PC-3 (cell line): ENCODE measurements at regions not wholly inside any gene's neighbourhood (a gene's known extent, or its start where the extent isn't known, plus 50 kb on each side); places are given as distances from the start of the nearest gene placed in this dataset.
"Not testable (repeated sequence)": the region's sequence is repeated elsewhere in the genome, so short reads cannot be mapped to it uniquely, and the experiment has no call there.

ENCODE experiments used
- ATAC-seq: fragments of 200-7000 bp; cut with Tn5 transposase; 2 replicates; pipeline ENCODE4 v1.9.1; 2020; ENCODE audit warnings: mild to moderate bottlenecking, moderate library complexity
- BruUV-seq: library from RNA; stranded (reverse); fragments of 400-500 nt; replicated peaks from 2 replicates; lab custom pipeline; 2021; lab: Mats Ljungman, UMichigan
- CTCF ChIA-PET: fragments of 300-600 bp; sonication (Branson Sonifier 250); formaldehyde crosslinking; loops from one replicate; lab custom pipeline; 2022; ENCODE audit warnings: antibody characterized with exemption; lab: Charles Lee
- POLR2A ChIA-PET: fragments of 300-600 bp; sonication (Branson Sonifier 250); formaldehyde crosslinking; loops from one replicate; lab custom pipeline; 2022; ENCODE audit warnings: antibody characterized with exemption; ENCODE audit not compliant: unreplicated experiment; lab: Charles Lee
- DNase-seq: peaks from one replicate; pipeline ENCODE4 v3.0.0-alpha.2; 2015
- H2AFZ ChIP-seq: fragments of 300-600 bp; sonication (generic); 2 replicates; pipeline ENCODE4 v1.6.0; 2016; ENCODE audit warnings: antibody characterized with exemption, low read length
- H3F3A ChIP-seq: fragments of 300-600 bp; sonication (generic); one replicate; pipeline ENCODE4 v1.6.0; 2017; ENCODE audit warnings: antibody characterized with exemption, low read length, control low read depth, mild to moderate bottlenecking; ENCODE audit not compliant: unreplicated experiment
- H3K27ac ChIP-seq: fragments of 300-600 bp; sonication (generic); 2 replicates; pipeline ENCODE4 v1.5.1; 2016; ENCODE audit warnings: mild to moderate bottlenecking, low read length
- H3K27me3 ChIP-seq: fragments of 300-600 bp; sonication (generic); 2 replicates; pipeline ENCODE4 v1.6.1; 2016; ENCODE audit warnings: low read length, mixed read lengths
- H3K36me3 ChIP-seq: fragments of 300-600 bp; sonication (generic); 2 replicates; pipeline ENCODE4 v1.6.1; 2016; ENCODE audit warnings: low read depth, mixed run types, low read length, mixed read lengths
- H3K4me1 ChIP-seq: fragments of 300-600 bp; sonication (generic); 2 replicates; pipeline ENCODE4 v1.5.1; 2016; ENCODE audit warnings: low read length; ENCODE audit not compliant: insufficient read depth
- H3K4me2 ChIP-seq: fragments of 300-600 bp; sonication (generic); 2 replicates; pipeline ENCODE4 v1.6.0; 2016; ENCODE audit warnings: low read length
- H3K4me3 ChIP-seq: fragments of 300-600 bp; sonication (generic); 2 replicates; pipeline ENCODE4 v1.5.1; 2016; ENCODE audit warnings: mild to moderate bottlenecking, low read length, mixed read lengths
- H3K79me2 ChIP-seq: fragments of 300-600 bp; sonication (generic); 2 replicates; pipeline ENCODE4 v1.6.1; 2017; ENCODE audit warnings: low read length, mixed read lengths
- H3K9ac ChIP-seq: fragments of 300-600 bp; sonication (generic); 2 replicates; pipeline ENCODE4 v1.6.0; 2016; ENCODE audit warnings: mild to moderate bottlenecking, low read length
- H3K9me2 ChIP-seq: fragments of 300-600 bp; sonication (generic); replicated peaks from 2 replicates; pipeline ENCODE4 v1.6.1; 2016; ENCODE audit warnings: mixed run types, low read length, mixed read lengths
- H3K9me3 ChIP-seq: fragments of 300-600 bp; sonication (generic); 2 replicates; pipeline ENCODE4 v1.6.1; 2016; ENCODE audit warnings: low read length, mixed read lengths
- H4K20me1 ChIP-seq: fragments of 300-600 bp; sonication (generic); 2 replicates; pipeline ENCODE4 v1.6.1; 2016; ENCODE audit warnings: low read length, mixed read lengths
- CTCF ChIP-seq: fragments of 300-600 bp; sonication (generic); conservative IDR thresholded peaks from 2 replicates; pipeline ENCODE4 v1.5.1; 2017; ENCODE audit warnings: antibody characterized with exemption, low read depth, mild to moderate bottlenecking, low read length
- EZH2 ChIP-seq: fragments of 300-600 bp; sonication (generic); IDR thresholded peaks from one replicate; pipeline ENCODE4 v1.6.1; 2017; ENCODE audit warnings: antibody characterized with exemption, mild to moderate bottlenecking, low read length; ENCODE audit not compliant: unreplicated experiment
- EZH2phosphoT487 ChIP-seq: fragments of 300-600 bp; sonication (generic); IDR thresholded peaks from 2 replicates; pipeline ENCODE4 v1.6.1; 2018; ENCODE audit warnings: mild to moderate bottlenecking, antibody characterized with exemption, low read length, borderline replicate concordance
- intact Hi-C: fragments of 100-400 bp; cut with micrococcal nuclease; formaldehyde crosslinking; loops from 2 replicates; pipeline ENCODE4 v1.9.0; 2023

- TF ChIP-seq EZH2 (no peak), EZH2phosphoT487 (no peak), CTCF (no peak)
- Histone ChIP-seq H3K36me3 (no peaks in the 10 kb centered on the region), H3K4me1 (no peaks in the 10 kb centered on the region), H2AFZ (no peak overlapping the region), H3F3A (no peaks in the 10 kb centered on the region), H3K27ac (no peak overlapping the region), H3K9ac (no peak overlapping the region), H3K9me3 (peaks cover 25% of the 10 kb centered on the region), H3K4me3 (no peak overlapping the region), H4K20me1 (no peaks in the 10 kb centered on the region), H3K9me2 (no peaks in the 10 kb centered on the region), H3K27me3 (no peaks in the 10 kb centered on the region), H3K4me2 (no peak overlapping the region), H3K79me2 (no peaks in the 10 kb centered on the region)
- BruUV-seq = no TSS peak
- DNase-seq = no peak
- intact Hi-C loops = no loop called here
- ATAC-seq = no peak
- ChIA-PET CTCF (no interaction called here), POLR2A (no interaction called here)
These were observed 265.8 kb downstream of the AKAIN1 start for GRCh38 chr18:4931209-4931608.

- no peaks in the 10 kb centered on the region for H3F3A ChIP-seq
- CTCF ChIA-PET = no interaction called here
These were observed 275.5 kb downstream of the AKAIN1 start for GRCh38 chr18:4921548-4921947.

DNA sequence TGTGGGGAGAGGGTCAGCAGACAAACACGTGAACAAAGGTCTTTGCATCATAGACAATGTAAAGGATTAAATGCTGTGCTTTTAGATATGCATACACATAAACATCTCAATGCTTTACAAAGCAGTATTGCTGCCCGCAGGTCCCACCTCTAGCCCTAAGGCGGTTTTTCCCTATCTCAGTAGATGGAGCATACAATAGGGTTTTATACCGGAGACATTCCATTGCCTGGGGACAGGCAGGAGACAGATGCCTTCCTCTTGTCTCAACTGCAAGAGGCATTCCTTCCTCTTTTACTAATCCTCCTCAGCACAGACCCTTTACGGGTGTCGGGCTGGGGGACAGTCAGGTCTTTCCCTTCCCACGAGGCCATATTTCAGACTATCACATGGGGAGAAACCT lies 279.5 kb downstream of the AKAIN1 start:
- H3K27ac ChIP-seq, CTCF ChIA-PET, intact Hi-C loops, POLR2A ChIA-PET, H3F3A ChIP-seq, H3K79me2 ChIP-seq, H3K9me2 ChIP-seq, H3K4me1 ChIP-seq, H3K27me3 ChIP-seq, BruUV-seq, H3K4me3 ChIP-seq, H3K9ac ChIP-seq, DNase-seq, H3K36me3 ChIP-seq, H3K4me2 ChIP-seq, H4K20me1 ChIP-seq, ATAC-seq, H2AFZ ChIP-seq: not testable (repeated sequence)
- H3K9me3 ChIP-seq = peaks cover 39% of the 10 kb centered on the region

More at GRCh38 chr18:4921548-4921947, 275.5 kb downstream of the AKAIN1 start:
- Histone ChIP-seq H3K4me1 (no peaks in the 10 kb centered on the region), H3K4me3 (no peak overlapping the region), H4K20me1 (no peaks in the 10 kb centered on the region), H3K9ac (no peak overlapping the region), H3K79me2 (no peaks in the 10 kb centered on the region), H3K27me3 (no peaks in the 10 kb centered on the region), H3K36me3 (no peaks in the 10 kb centered on the region), H3K27ac (no peak overlapping the region), H2AFZ (no peak overlapping the region), H3K9me2 (no peaks in the 10 kb centered on the region), H3K9me3 (peaks cover 48% of the 10 kb centered on the region), H3K4me2 (no peak overlapping the region)
- POLR2A ChIA-PET = no interaction called here
- ATAC-seq (no peak), DNase-seq (no peak)
- intact Hi-C loops = no loop called here
- BruUV-seq = no TSS peak
- TF ChIP-seq EZH2 = no peak
- no peak for TF ChIP-seq EZH2phosphoT487
- TF ChIP-seq CTCF = no peak
